ENCODE measurements at regions not wholly inside any gene's neighbourhood (a gene's known extent, or its start where the extent isn't known, plus 50 kb on each side); places are given as distances from the start of the nearest gene placed in this dataset.

DNA sequence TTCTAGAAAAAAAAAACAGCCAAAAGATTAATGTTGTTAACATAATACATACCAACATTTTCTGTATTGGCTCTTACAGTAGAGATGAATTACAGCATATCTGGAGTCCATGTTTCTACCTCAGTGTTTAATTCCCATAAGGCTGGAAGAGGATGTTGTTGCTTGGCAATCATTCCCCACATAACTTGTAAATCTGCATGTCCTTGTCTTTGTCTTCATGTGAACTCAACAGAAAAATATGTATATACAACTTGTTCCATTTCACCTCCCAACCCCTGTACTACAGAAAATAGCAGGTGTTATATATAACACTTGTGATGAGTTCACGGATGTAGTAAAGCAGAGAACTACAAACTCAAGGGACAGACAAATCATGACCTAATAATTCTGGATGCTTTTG lies 160.9 kb upstream of the SEMA3C start:
- Histone ChIP-seq H3K36me3 (no peaks in the 10 kb centered on the region), H3K27me3 (no peaks in the 10 kb centered on the region), H3K4me3 (no peak overlapping the region), H3K27ac (no peak overlapping the region), H3K9me3 (peaks cover 0 to 6% (median 3%) of the 10 kb centered on the region in 4 donors), H3K4me1 (peaks cover 0 to 14% (median 0%) of the 10 kb centered on the region in 4 donors)
- intact Hi-C loops (cut with DNase I): no loop called here
- TF ChIP-seq POLR2AphosphoS5 (IDR thresholded peaks at IDR 0.05) (no peak), EP300 (IDR thresholded peaks at IDR 0.05) (no peak), POLR2A (IDR thresholded peaks at IDR 0.05) (no peak)
- TF ChIP-seq, protein P1, sequence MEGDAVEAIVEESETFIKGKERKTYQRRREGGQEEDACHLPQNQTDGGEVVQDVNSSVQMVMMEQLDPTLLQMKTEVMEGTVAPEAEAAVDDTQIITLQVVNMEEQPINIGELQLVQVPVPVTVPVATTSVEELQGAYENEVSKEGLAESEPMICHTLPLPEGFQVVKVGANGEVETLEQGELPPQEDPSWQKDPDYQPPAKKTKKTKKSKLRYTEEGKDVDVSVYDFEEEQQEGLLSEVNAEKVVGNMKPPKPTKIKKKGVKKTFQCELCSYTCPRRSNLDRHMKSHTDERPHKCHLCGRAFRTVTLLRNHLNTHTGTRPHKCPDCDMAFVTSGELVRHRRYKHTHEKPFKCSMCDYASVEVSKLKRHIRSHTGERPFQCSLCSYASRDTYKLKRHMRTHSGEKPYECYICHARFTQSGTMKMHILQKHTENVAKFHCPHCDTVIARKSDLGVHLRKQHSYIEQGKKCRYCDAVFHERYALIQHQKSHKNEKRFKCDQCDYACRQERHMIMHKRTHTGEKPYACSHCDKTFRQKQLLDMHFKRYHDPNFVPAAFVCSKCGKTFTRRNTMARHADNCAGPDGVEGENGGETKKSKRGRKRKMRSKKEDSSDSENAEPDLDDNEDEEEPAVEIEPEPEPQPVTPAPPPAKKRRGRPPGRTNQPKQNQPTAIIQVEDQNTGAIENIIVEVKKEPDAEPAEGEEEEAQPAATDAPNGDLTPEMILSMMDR (IDR thresholded peaks at IDR 0.05): no peak
- no peak for DNase-seq
- WGBS, 2 donors: 84 to 95% methylated on average over 1 of the region's 1 CpG

DNA sequence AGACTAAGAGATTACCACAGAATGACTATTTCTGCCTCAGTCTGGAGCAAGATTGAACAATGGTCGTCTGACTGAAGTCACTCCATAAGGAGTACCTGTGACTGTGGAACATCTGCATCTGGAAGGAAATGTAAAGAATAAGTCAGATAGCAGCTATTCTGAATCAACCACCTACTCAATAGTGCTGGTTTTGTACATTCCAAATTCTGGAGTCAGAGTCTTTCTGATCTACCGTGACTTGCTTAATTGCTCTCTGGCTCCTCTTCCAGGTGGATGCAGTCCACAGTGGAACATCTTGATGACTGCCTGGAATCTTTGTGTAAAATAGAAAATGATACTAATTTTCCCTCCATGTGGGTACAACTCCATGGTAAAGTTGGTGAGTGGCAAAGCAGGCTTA lies 156.3 kb upstream of the SEMA3C start:
- Histone ChIP-seq H3K4me3 (no peak overlapping the region), H3K9me3 (peaks cover 0 to 6% (median 3%) of the 10 kb centered on the region in 4 donors), H3K27me3 (no peaks in the 10 kb centered on the region), H3K27ac (no peak overlapping the region), H3K4me1 (peaks cover 0 to 8% (median 0%) of the 10 kb centered on the region in 4 donors), H3K36me3 (no peaks in the 10 kb centered on the region)
- no peak for DNase-seq
- intact Hi-C loops (cut with DNase I): no loop called here
- TF ChIP-seq, protein P1 (IDR thresholded peaks at IDR 0.05): no peak
- TF ChIP-seq EP300 (IDR thresholded peaks at IDR 0.05): no peak
- TF ChIP-seq POLR2AphosphoS5 (IDR thresholded peaks at IDR 0.05): no peak
- TF ChIP-seq POLR2A (IDR thresholded peaks at IDR 0.05): no peak
- 88 to 90% methylated on average over 2 of the region's 2 CpGs for WGBS, 2 donors

DNA sequence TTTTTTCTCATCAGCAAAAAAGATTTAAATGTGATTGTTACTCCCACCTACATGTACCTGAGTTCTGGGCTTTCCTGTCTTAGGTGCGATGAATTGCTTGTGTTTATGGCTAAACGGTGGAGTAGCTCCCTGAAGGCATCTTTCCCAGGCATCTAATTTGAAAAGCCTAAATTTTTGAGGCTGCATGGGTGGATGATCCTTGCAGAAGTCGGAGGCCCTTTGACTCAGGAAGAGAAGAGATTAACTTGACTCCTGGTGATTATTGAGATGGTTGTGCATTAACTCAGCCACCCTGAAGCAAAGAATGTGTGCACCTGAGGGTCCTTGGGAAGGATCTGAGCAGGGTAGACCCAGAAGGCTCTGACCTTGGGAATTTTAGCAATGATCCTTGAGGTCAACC lies 155.6 kb upstream of the SEMA3C start:
- Histone ChIP-seq H3K4me1 (peaks cover 0 to under 1% (median 0%) of the 10 kb centered on the region in 4 donors), H3K9me3 (peaks cover 0 to 6% (median 3%) of the 10 kb centered on the region in 4 donors), H3K36me3 (no peaks in the 10 kb centered on the region), H3K27me3 (no peaks in the 10 kb centered on the region), H3K4me3 (no peak overlapping the region), H3K27ac (no peak overlapping the region)
- WGBS, 2 donors: 87 to 90% methylated on average over 3 of the region's 3 CpGs
- intact Hi-C loops (cut with DNase I): no loop called here
- no peak for DNase-seq
- TF ChIP-seq POLR2A (IDR thresholded peaks at IDR 0.05) (no peak), EP300 (IDR thresholded peaks at IDR 0.05) (no peak), POLR2AphosphoS5 (IDR thresholded peaks at IDR 0.05) (no peak)
- TF ChIP-seq, protein P1 (IDR thresholded peaks at IDR 0.05): no peak

DNA sequence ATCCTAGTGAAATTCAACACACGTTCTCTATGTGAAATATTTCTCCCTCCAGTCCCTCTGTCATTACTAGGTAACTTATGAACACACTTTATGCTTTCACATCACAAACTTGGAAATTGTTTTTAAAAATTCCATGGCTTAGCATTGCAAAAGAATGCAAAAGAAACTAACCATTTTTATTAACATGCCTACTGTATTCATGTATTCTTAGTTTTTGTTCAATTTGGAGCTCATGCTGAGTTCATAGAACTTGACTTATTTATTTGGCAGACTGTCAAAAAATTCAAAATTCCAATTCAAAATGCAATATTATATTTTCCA lies 155.0 kb upstream of the SEMA3C start:
- WGBS, 2 donors: 63 to 82% methylated on average over 1 of the region's 1 CpG
- no peaks in the 10 kb centered on the region for H3K27me3 ChIP-seq
- H3K9me3 ChIP-seq: peaks cover 0 to 6% (median 3%) of the 10 kb centered on the region in 4 donors
- H3K27ac ChIP-seq: no peak overlapping the region
- no peak overlapping the region for H3K4me3 ChIP-seq
- H3K36me3 ChIP-seq: no peaks in the 10 kb centered on the region
- DNase-seq: no peak
- intact Hi-C loops (cut with DNase I): no loop called here
- H3K4me1 ChIP-seq: no peaks in the 10 kb centered on the region
- TF ChIP-seq POLR2AphosphoS5 (IDR thresholded peaks at IDR 0.05) (no peak), POLR2A (IDR thresholded peaks at IDR 0.05) (no peak), EP300 (IDR thresholded peaks at IDR 0.05) (no peak)
- TF ChIP-seq, protein P1 (IDR thresholded peaks at IDR 0.05): no peak

DNA sequence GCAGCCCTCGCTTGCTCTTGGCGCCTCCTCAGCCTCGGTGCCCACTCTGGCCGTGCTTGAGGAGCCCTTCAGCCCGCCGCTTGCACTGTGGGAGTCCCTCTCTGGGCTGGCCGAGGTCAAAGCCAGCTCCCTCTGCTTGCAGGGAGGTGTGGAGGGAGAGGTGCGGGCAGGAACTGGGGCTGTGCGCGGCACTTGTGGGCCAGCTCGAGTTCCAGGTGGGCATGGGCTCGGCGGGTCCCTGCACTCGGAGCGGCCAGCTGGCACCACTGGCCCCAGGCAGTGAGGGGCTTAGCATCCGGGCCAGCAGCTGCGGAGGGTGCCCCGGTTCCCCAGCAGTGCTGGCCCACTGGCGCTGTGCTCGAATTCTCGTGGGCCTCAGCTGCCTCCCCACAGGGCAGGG lies 152.1 kb upstream of the SEMA3C start:
- DNase-seq: no peak
- Histone ChIP-seq H3K36me3 (no peaks in the 10 kb centered on the region), H3K9me3 (no peaks in the 10 kb centered on the region), H3K4me3 (no peak overlapping the region), H3K4me1 (no peaks in the 10 kb centered on the region), H3K27ac (no peak overlapping the region), H3K27me3 (no peaks in the 10 kb centered on the region)
- 93 to 95% methylated on average over 21 of the region's 21 CpGs for WGBS, 2 donors
- intact Hi-C loops (cut with DNase I): no loop called here
- TF ChIP-seq POLR2A (IDR thresholded peaks at IDR 0.05) (no peak), POLR2AphosphoS5 (IDR thresholded peaks at IDR 0.05) (no peak), EP300 (IDR thresholded peaks at IDR 0.05) (no peak)
- TF ChIP-seq, protein P1 (IDR thresholded peaks at IDR 0.05): no peak

Data from sigmoid colon (tissue), 6 donors.